Liver (tissue), 8 donors: ENCODE measurements at regions not wholly inside any gene's neighbourhood (a gene's known extent, or its start where the extent isn't known, plus 50 kb on each side); places are given as distances from the start of the nearest gene placed in this dataset.

Experiments used
- DNase-seq: peaks from one replicate; pipeline ENCODE4 v3.0.0-alpha.2; 2017; ENCODE audit warnings: low spot score
- H3K27ac ChIP-seq, 2 donors: one replicate each; pipeline ENCODE4 v1.7.0; 2013; ENCODE audit warnings: inconsistent platforms in 2 of 2, low read length in 2 of 2, control low read depth in 1 of 2, low read depth in 1 of 2, mild to moderate bottlenecking in 1 of 2
- H3K27me3 ChIP-seq, 4 donors: one replicate each; pipeline versions ENCODE4 v1.6.1 to v1.7.0; 2013; ENCODE audit warnings: low read length in 3 of 4, inconsistent platforms in 1 of 4, mild to moderate bottlenecking in 1 of 4, moderate library complexity in 1 of 4; ENCODE audit not compliant: control insufficient read depth in 4 of 4, insufficient read depth in 4 of 4
- H3K36me3 ChIP-seq, 4 donors: one replicate each; pipeline versions ENCODE4 v1.6.1 to v1.7.0; 2013; ENCODE audit warnings: low read length in 3 of 4, mild to moderate bottlenecking in 3 of 4, low read depth in 1 of 4, moderate library complexity in 1 of 4; ENCODE audit not compliant: control insufficient read depth in 4 of 4, insufficient read depth in 3 of 4
- H3K4me1 ChIP-seq, 4 donors: one replicate each; pipeline versions ENCODE4 v1.6.1 to v1.7.0; 2013; ENCODE audit warnings: low read length in 3 of 4, mild to moderate bottlenecking in 3 of 4, moderate library complexity in 1 of 4; ENCODE audit not compliant: control insufficient read depth in 4 of 4, insufficient read depth in 4 of 4
- H3K4me3 ChIP-seq, 3 donors: one replicate each; pipeline versions ENCODE4 v1.6.1 to v1.7.0; 2013; ENCODE audit warnings: low read length in 3 of 3, control low read depth in 1 of 3, low read depth in 1 of 3, mild to moderate bottlenecking in 1 of 3
- H3K9ac ChIP-seq, 2 donors: one replicate each; pipeline ENCODE4 v1.7.0; 2013; ENCODE audit warnings: low read length in 2 of 2, mild to moderate bottlenecking in 2 of 2, moderate library complexity in 2 of 2, control low read depth in 1 of 2, low read depth in 1 of 2
- H3K9me3 ChIP-seq, 4 donors: one replicate each; pipeline versions ENCODE4 v1.6.1 to v1.7.0; 2013; ENCODE audit warnings: low read length in 3 of 4; ENCODE audit not compliant: control insufficient read depth in 4 of 4
- ATF3 ChIP-seq: IDR thresholded peaks from 2 replicates; pipeline ENCODE4 v1.6.1; 2016; ENCODE audit warnings: antibody characterized with exemption
- EGR1 ChIP-seq, 2 donors: IDR thresholded peaks; 2 replicates each; pipeline ENCODE4 v1.6.1; 2016 to 2018; ENCODE audit warnings: antibody characterized with exemption in 2 of 2, low read depth in 2 of 2
- FOXA1 ChIP-seq: IDR thresholded peaks from 2 replicates; pipeline ENCODE4 v1.6.1; 2016; ENCODE audit warnings: antibody characterized with exemption
- FOXA2 ChIP-seq: IDR thresholded peaks from 2 replicates; pipeline ENCODE4 v1.6.1; 2016; ENCODE audit warnings: antibody characterized with exemption
- GABPA ChIP-seq, 2 donors: IDR thresholded peaks in 1 of 2; conservative IDR thresholded peaks in 1 of 2; 2 replicates each; pipeline ENCODE4 v1.6.1; 2016; ENCODE audit warnings: antibody characterized with exemption in 2 of 2, mild to moderate bottlenecking in 1 of 2, moderate library complexity in 1 of 2
- HNF4A ChIP-seq, 2 donors: conservative IDR thresholded peaks; 2 replicates each; pipeline ENCODE4 v1.6.1; 2016; ENCODE audit warnings: antibody characterized with exemption in 2 of 2, mild to moderate bottlenecking in 2 of 2
- HNF4G ChIP-seq: IDR thresholded peaks from 2 replicates; pipeline ENCODE4 v1.6.1; 2016; ENCODE audit warnings: antibody characterized with exemption
- JUND ChIP-seq, 2 donors: IDR thresholded peaks; 2 replicates each; pipeline ENCODE4 v1.6.1; 2016; ENCODE audit warnings: antibody characterized with exemption in 2 of 2
- MAX ChIP-seq: IDR thresholded peaks from 2 replicates; pipeline ENCODE4 v1.6.1; 2016; ENCODE audit warnings: antibody characterized with exemption
- NR2F2 ChIP-seq: IDR thresholded peaks from 2 replicates; pipeline ENCODE4 v1.6.1; 2016; ENCODE audit warnings: antibody characterized with exemption
- RAD21 ChIP-seq, 2 donors: IDR thresholded peaks; 2 replicates each; pipeline ENCODE4 v1.6.1; 2016; ENCODE audit warnings: antibody characterized with exemption in 2 of 2, mild to moderate bottlenecking in 2 of 2
- RXRA ChIP-seq, 2 donors: IDR thresholded peaks; 2 replicates each; pipeline ENCODE4 v1.6.1; 2017 to 2018; ENCODE audit warnings: antibody characterized with exemption in 2 of 2, mild to moderate bottlenecking in 1 of 2
- SP1 ChIP-seq: IDR thresholded peaks from 2 replicates; pipeline ENCODE4 v1.6.1; 2018; ENCODE audit warnings: antibody characterized with exemption, mild to moderate bottlenecking
- TAF1 ChIP-seq: conservative IDR thresholded peaks from 2 replicates; pipeline ENCODE4 v1.6.1; 2016; ENCODE audit warnings: antibody characterized with exemption, mild to moderate bottlenecking
- YY1 ChIP-seq: IDR thresholded peaks from 2 replicates; pipeline ENCODE4 v1.6.1; 2016; ENCODE audit warnings: antibody characterized with exemption, mild to moderate bottlenecking
- ZBTB33 ChIP-seq: IDR thresholded peaks from 2 replicates; pipeline ENCODE4 v1.6.1; 2016; ENCODE audit warnings: antibody characterized with exemption
- WGBS: extraction: QIAGEN DNeasy Blood & Tissue Kit; methylation state at CpG from one replicate; pipeline ENCODE4 v1.1.7; 2013; 5-methylcytosine and 5-hydroxymethylcytosine counted together
- TF ChIP-seq, protein P1 (sequence below): fragments of 150-350 bp; IDR thresholded peaks from 2 replicates; pipeline ENCODE4 v1.5.1; 2017; ENCODE audit warnings: improper control_type of control experiment, low read depth, low read length; ENCODE audit not compliant: missing input control
- TF ChIP-seq, protein P2 (sequence below): IDR thresholded peaks from 2 replicates; pipeline ENCODE4 v1.6.1; 2016; ENCODE audit warnings: antibody characterized with exemption, mild to moderate bottlenecking
- donor health status: healthy.
- donor health status: healthy.
- donor health status: healthy.
- donor health status: healthy.
- donor health status: healthy.

DNA sequence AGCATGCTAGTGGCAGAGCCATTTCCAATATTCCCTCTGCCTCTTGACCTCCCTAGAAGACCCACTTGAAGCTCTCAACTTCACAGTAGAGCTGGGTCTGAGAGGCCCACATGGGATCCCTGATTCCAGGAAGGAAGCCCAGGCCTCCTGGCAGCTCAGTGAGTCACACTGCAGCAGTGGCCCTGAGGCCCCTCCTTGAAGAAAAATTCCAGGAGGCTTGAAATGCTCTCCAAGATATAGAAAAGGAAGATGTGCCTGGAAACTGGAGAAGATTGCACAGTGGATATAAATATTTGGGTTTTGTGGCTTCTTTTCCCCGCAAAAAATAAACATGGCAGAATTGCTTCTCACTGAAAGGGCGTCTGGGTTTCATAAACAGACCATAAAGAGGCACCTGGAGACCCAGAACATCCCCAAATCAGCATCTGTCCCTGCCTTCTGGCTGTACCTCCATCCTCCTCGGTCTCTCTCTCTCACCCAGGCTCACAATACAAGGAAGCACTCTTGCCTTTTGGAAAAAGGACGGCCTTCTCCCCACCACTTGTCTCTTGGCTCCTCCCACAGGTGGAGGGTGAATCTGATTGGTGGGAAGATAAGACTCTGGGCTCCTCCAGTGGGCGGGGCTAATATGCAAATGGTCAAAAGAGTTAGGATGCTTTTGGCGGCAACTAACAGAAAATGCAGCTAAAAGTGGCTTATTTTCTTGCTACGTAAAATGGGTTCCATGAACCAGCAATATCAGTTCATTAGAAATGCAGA lies 200.0 kb upstream of the SULF2 start:
- DNase-seq: no peak
- Histone ChIP-seq H3K9me3 (peaks cover 0 to 3% (median 1%) of the 10 kb centered on the region in 4 donors), H3K9ac (no peak overlapping the region), H3K27ac (no peak overlapping the region), H3K4me3 (no peak overlapping the region), H3K27me3 (peaks cover 0 to 7% (median 0%) of the 10 kb centered on the region in 4 donors), H3K4me1 (no peaks in the 10 kb centered on the region), H3K36me3 (no peaks in the 10 kb centered on the region)
- no peak for TF ChIP-seq NR2F2
- no peak for TF ChIP-seq TAF1
- no peak for TF ChIP-seq HNF4G
- TF ChIP-seq, protein P1, sequence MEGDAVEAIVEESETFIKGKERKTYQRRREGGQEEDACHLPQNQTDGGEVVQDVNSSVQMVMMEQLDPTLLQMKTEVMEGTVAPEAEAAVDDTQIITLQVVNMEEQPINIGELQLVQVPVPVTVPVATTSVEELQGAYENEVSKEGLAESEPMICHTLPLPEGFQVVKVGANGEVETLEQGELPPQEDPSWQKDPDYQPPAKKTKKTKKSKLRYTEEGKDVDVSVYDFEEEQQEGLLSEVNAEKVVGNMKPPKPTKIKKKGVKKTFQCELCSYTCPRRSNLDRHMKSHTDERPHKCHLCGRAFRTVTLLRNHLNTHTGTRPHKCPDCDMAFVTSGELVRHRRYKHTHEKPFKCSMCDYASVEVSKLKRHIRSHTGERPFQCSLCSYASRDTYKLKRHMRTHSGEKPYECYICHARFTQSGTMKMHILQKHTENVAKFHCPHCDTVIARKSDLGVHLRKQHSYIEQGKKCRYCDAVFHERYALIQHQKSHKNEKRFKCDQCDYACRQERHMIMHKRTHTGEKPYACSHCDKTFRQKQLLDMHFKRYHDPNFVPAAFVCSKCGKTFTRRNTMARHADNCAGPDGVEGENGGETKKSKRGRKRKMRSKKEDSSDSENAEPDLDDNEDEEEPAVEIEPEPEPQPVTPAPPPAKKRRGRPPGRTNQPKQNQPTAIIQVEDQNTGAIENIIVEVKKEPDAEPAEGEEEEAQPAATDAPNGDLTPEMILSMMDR: no peak
- TF ChIP-seq RAD21 (IDR thresholded peaks at IDR 0.05): no peak
- no peak for TF ChIP-seq ZBTB33
- no peak for TF ChIP-seq YY1
- TF ChIP-seq GABPA (IDR thresholded peaks at IDR 0.05 in 1 of 2, conservative IDR thresholded peaks at IDR 0.05 in 1 of 2): no peak
- no peak for TF ChIP-seq FOXA2
- TF ChIP-seq FOXA1: no peak
- TF ChIP-seq, protein P2, sequence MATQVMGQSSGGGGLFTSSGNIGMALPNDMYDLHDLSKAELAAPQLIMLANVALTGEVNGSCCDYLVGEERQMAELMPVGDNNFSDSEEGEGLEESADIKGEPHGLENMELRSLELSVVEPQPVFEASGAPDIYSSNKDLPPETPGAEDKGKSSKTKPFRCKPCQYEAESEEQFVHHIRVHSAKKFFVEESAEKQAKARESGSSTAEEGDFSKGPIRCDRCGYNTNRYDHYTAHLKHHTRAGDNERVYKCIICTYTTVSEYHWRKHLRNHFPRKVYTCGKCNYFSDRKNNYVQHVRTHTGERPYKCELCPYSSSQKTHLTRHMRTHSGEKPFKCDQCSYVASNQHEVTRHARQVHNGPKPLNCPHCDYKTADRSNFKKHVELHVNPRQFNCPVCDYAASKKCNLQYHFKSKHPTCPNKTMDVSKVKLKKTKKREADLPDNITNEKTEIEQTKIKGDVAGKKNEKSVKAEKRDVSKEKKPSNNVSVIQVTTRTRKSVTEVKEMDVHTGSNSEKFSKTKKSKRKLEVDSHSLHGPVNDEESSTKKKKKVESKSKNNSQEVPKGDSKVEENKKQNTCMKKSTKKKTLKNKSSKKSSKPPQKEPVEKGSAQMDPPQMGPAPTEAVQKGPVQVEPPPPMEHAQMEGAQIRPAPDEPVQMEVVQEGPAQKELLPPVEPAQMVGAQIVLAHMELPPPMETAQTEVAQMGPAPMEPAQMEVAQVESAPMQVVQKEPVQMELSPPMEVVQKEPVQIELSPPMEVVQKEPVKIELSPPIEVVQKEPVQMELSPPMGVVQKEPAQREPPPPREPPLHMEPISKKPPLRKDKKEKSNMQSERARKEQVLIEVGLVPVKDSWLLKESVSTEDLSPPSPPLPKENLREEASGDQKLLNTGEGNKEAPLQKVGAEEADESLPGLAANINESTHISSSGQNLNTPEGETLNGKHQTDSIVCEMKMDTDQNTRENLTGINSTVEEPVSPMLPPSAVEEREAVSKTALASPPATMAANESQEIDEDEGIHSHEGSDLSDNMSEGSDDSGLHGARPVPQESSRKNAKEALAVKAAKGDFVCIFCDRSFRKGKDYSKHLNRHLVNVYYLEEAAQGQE: no peak
- no peak for TF ChIP-seq SP1
- no peak for TF ChIP-seq EGR1 (IDR thresholded peaks at IDR 0.05; ENCODE audit: low read depth in 2 of 2)
- no peak for TF ChIP-seq HNF4A (conservative IDR thresholded peaks at IDR 0.05)
- no peak for TF ChIP-seq RXRA (IDR thresholded peaks at IDR 0.05)
- TF ChIP-seq JUND (IDR thresholded peaks at IDR 0.05): no peak
- no peak for TF ChIP-seq MAX
- no peak for TF ChIP-seq ATF3
- 79% methylated on average over 7 of the region's 7 CpGs for WGBS
